Left hindlimb (tissue), 1 donor: ENCODE measurements at regions not wholly inside any gene's neighbourhood (a gene's known extent, or its start where the extent isn't known, plus 50 kb on each side); places are given as distances from the start of the nearest gene placed in this dataset.
"Not testable (repeated sequence)": the region's sequence is repeated elsewhere in the genome, so short reads cannot be mapped to it uniquely, and the experiment has no call there.

ENCODE experiments used
- DNase-seq: peaks from one replicate; pipeline ENCODE4 v3.0.0-alpha.2; 2018

- DNase-seq = no peak
These were observed 58.0 kb upstream of the DAAM1 start for GRCh38 chr14:59130462-59130861.

GRCh38 chr14:59131938-59132795 is 56.3 kb upstream of the DAAM1 start:
- DNase-seq = no peak

DNA sequence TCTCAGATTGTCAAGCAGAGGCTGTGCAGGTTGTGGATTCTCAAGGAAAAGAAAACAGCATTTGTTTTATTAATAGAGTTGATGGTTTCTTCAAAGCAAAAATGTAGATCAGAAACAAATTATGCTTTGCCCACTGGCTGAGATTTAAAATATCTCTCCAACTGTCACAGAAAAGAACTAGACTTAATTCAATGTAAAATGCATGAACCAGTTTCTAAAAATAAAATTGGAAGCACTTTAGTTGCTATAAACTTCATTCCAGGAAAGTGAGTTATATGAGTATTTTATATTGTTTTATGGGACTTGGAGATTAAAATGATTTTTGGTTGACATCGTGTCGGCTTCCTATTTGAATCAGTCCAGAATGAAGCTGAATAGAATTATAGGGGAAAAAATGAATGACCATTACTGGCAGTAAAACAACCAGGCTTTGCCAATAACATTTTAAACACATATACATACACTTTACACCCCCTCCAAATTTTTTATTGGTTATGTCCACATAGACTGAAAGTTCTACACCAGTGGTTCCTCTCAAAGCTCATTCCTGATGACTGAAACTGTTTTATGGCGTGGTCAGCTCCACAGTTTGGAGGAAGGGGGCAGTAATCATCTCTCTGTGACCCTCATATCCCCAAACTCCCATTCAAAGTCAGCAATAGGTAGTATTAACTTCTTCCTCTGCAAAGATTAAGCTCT is 55.5 kb upstream of the DAAM1 start:
- peak; percentile 54 for DNase-seq

GRCh38 chr14:59133709-59134108 is 54.8 kb upstream of the DAAM1 start:
- no peak for DNase-seq

- no peak for DNase-seq
These were observed 54.2 kb upstream of the DAAM1 start for GRCh38 chr14:59134307-59134706.

GRCh38 chr14:59137256-59137655 is 51.2 kb upstream of the DAAM1 start:
- DNase-seq = no peak

DNA sequence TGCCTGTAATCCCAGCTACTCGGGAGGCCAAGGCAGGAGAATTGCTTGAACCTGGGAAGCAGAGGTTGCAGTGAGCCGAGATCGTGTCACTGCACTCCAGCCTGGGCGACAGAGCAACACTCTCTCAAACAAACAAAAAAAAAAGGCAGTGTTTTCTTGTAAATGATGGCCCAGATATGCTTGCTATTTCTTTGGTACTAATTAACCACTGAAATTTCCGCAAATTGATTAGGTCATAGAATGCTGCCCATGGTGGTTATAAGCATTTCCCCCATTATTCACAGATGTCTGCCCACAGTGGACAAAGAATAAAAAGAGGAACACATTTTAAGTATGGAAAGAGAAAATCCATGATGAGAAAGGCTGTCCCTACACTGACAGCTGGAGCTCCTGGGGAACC is 49.9 kb upstream of the DAAM1 start:
- DNase-seq = not testable (repeated sequence)
